Activated B cell treated with CpG ODN at 0.5 μM for 24 hours (primary cell): ENCODE measurements at regions not wholly inside any gene's neighbourhood (a gene's known extent, or its start where the extent isn't known, plus 50 kb on each side); places are given as distances from the start of the nearest gene placed in this dataset.

Experiments used
- ATAC-seq: fragments of 200-7000 bp; cut with Tn5 transposase; one replicate; pipeline ENCODE4 v1.10.0; 2021; ENCODE audit warnings: low read depth, mild to moderate bottlenecking, moderate library complexity
- CTCF ChIA-PET: fragments of 350-600 bp; sonication (Branson Sonifier 250); formaldehyde crosslinking; loops from one replicate; lab custom pipeline; 2021; ENCODE audit warnings: antibody characterized with exemption; lab: Charles Lee
- POLR2A ChIA-PET: fragments of 350-600 bp; sonication (Branson Sonifier 250); formaldehyde crosslinking; loops from one replicate; lab custom pipeline; 2021; ENCODE audit warnings: antibody characterized with exemption; lab: Charles Lee
- DNase-seq: peaks from one replicate; pipeline ENCODE4 v3.0.0; 2022
- H3K27ac Mint-ChIP-seq: one replicate; pipeline ENCODE4 v1.8.0; 2020; ENCODE audit warnings: mixed read lengths
- H3K27me3 Mint-ChIP-seq: one replicate; pipeline ENCODE4 v1.8.0; 2021; ENCODE audit warnings: mixed read lengths
- H3K36me3 Mint-ChIP-seq: one replicate; pipeline ENCODE4 v1.8.0; 2021; ENCODE audit warnings: low read depth, mixed read lengths
- H3K4me1 Mint-ChIP-seq: one replicate; pipeline ENCODE4 v1.8.0; 2021; ENCODE audit warnings: mixed read lengths
- H3K4me3 Mint-ChIP-seq: one replicate; pipeline ENCODE4 v1.8.0; 2020; ENCODE audit warnings: mild to moderate bottlenecking, mixed read lengths
- H3K9me3 Mint-ChIP-seq: one replicate; pipeline ENCODE4 v1.8.0; 2020; ENCODE audit warnings: mixed read lengths
- CTCF ChIP-seq: fragments of 200-600 bp; IDR thresholded peaks from one replicate; pipeline ENCODE4 v1.8.0; 2022; ENCODE audit warnings: antibody characterized with exemption, mild to moderate bottlenecking
- intact Hi-C: fragments of 100-400 bp; cut with micrococcal nuclease; formaldehyde crosslinking; loops from one replicate; pipeline ENCODE4 v1.15.1; 2024

- H3K4me1 Mint-ChIP-seq = no peaks in the 10 kb centered on the region
These were observed 244.9 kb downstream of the ARHGAP12 start for GRCh38 chr10:31683682-31684081.

GRCh38 chr10:31679936-31680335 is 248.7 kb downstream of the ARHGAP12 start:
- intact Hi-C loops = no loop called here
- no peak for TF ChIP-seq CTCF
- H3K27me3 Mint-ChIP-seq = peaks cover 2% of the 10 kb centered on the region
- no peak overlapping the region for H3K27ac Mint-ChIP-seq
- H3K4me1 Mint-ChIP-seq = no peaks in the 10 kb centered on the region
- peaks cover 28% of the 10 kb centered on the region for H3K9me3 Mint-ChIP-seq
- no peak overlapping the region for H3K4me3 Mint-ChIP-seq
- ATAC-seq (no peak), DNase-seq (no peak)
- CTCF ChIA-PET = no interaction called here
- no peaks in the 10 kb centered on the region for H3K36me3 Mint-ChIP-seq
- POLR2A ChIA-PET = no interaction called here

More at GRCh38 chr10:31683682-31684081, 244.9 kb downstream of the ARHGAP12 start:
- H3K9me3 Mint-ChIP-seq = peaks cover 29% of the 10 kb centered on the region
- ATAC-seq = no peak
- H3K36me3 Mint-ChIP-seq = no peaks in the 10 kb centered on the region
- ChIA-PET POLR2A (no interaction called here), CTCF (no interaction called here)
- no peak for TF ChIP-seq CTCF
- no peaks in the 10 kb centered on the region for H3K27me3 Mint-ChIP-seq
- no peak overlapping the region for H3K27ac Mint-ChIP-seq
- intact Hi-C loops = no loop called here
- no peak for DNase-seq
- H3K4me3 Mint-ChIP-seq = no peak overlapping the region

- peaks cover 2% of the 10 kb centered on the region for H3K27me3 Mint-ChIP-seq
- no peak overlapping the region for H3K4me3 Mint-ChIP-seq
- no peak overlapping the region for H3K27ac Mint-ChIP-seq
- no peak for DNase-seq
- intact Hi-C loops = no loop called here
- CTCF ChIA-PET = no interaction called here
- TF ChIP-seq CTCF = no peak
- no peaks in the 10 kb centered on the region for H3K4me1 Mint-ChIP-seq
- H3K9me3 Mint-ChIP-seq = peaks cover 22% of the 10 kb centered on the region
- POLR2A ChIA-PET = no interaction called here
- ATAC-seq = no peak
- no peaks in the 10 kb centered on the region for H3K36me3 Mint-ChIP-seq
These were observed 249.8 kb downstream of the ARHGAP12 start for GRCh38 chr10:31678575-31679516.

GRCh38 chr10:31678139-31678536 is 250.5 kb downstream of the ARHGAP12 start:
- TF ChIP-seq CTCF = no peak
- POLR2A ChIA-PET = no interaction called here
- intact Hi-C loops = no loop called here
- Mint-ChIP-seq H3K4me1 (no peaks in the 10 kb centered on the region), H3K27me3 (peaks cover 2% of the 10 kb centered on the region), H3K9me3 (peaks cover 18% of the 10 kb centered on the region), H3K27ac (no peak overlapping the region), H3K4me3 (no peak overlapping the region), H3K36me3 (no peaks in the 10 kb centered on the region)
- no peak for DNase-seq
- CTCF ChIA-PET = no interaction called here
- no peak for ATAC-seq

- intact Hi-C loops = no loop called here
- no peak for TF ChIP-seq CTCF
- CTCF ChIA-PET = no interaction called here
- Mint-ChIP-seq H3K27ac (no peak overlapping the region), H3K4me1 (no peaks in the 10 kb centered on the region), H3K9me3 (peaks cover 16% of the 10 kb centered on the region), H3K4me3 (no peak overlapping the region), H3K27me3 (peaks cover 2% of the 10 kb centered on the region), H3K36me3 (no peaks in the 10 kb centered on the region)
- POLR2A ChIA-PET = no interaction called here
- ATAC-seq (no peak), DNase-seq (no peak)
These were observed 251.2 kb downstream of the ARHGAP12 start for GRCh38 chr10:31677195-31678138.
